GM12878 (cell line): ENCODE measurements at regions not wholly inside any gene's neighbourhood (a gene's known extent, or its start where the extent isn't known, plus 50 kb on each side); places are given as distances from the start of the nearest gene placed in this dataset.

Experiments used
- HCFC1 ChIP-seq: fragments of 150-350 bp; IDR thresholded peaks from 2 replicates; pipeline ENCODE4 v1.6.1; 2014; ENCODE audit warnings: low read length
- HDAC6 ChIP-seq: fragments of 200-600 bp; sonication (generic); IDR thresholded peaks from one replicate; pipeline ENCODE4 v1.8.0; 2017; ENCODE audit warnings: antibody characterized with exemption; ENCODE audit not compliant: unreplicated experiment
- LARP7 ChIP-seq: fragments of 450-650 bp; IDR thresholded peaks from 2 replicates; pipeline ENCODE4 v1.6.1; 2017; ENCODE audit warnings: mild to moderate bottlenecking

DNA sequence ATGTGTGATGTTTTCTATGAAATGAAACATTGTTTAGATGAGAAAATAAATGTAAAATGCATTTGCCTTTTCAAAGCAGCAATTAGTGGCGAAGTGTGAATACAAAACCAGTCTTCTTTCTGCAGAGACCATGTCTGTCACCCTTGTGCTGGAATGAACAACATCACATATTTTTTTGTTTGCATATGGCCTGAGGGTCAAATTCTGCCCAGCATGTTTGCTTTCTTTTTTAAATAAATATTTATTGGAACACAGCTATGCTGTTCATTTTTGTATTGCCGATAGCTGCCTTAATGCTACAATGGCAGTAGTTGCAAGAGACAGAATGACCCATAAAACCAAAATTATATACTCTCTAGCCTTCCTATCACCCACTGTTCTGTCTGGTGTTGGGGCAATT lies 75.3 kb upstream of the SNRPN start:
- no peak for TF ChIP-seq HDAC6
- no peak for TF ChIP-seq HCFC1
- TF ChIP-seq LARP7: no peak
